Stimulated activated CD4-positive, alpha-beta T cell treated with anti-CD3 and anti-CD28 coated beads, Interleukin-1b, Interleukin-23, amount 100 ng/mL, for 48 hours (primary cell): ENCODE measurements at regions not wholly inside any gene's neighbourhood (a gene's known extent, or its start where the extent isn't known, plus 50 kb on each side); places are given as distances from the start of the nearest gene placed in this dataset.
"Not testable (repeated sequence)": the region's sequence is repeated elsewhere in the genome, so short reads cannot be mapped to it uniquely, and the experiment has no call there.

Source experiments
- DNase-seq: peaks from one replicate; pipeline ENCODE4 v3.0.0-alpha.2; 2020

GRCh38 chr2:234719116-234719716 is 222.3 kb upstream of the ARL4C start:
- DNase-seq = no peak

DNA sequence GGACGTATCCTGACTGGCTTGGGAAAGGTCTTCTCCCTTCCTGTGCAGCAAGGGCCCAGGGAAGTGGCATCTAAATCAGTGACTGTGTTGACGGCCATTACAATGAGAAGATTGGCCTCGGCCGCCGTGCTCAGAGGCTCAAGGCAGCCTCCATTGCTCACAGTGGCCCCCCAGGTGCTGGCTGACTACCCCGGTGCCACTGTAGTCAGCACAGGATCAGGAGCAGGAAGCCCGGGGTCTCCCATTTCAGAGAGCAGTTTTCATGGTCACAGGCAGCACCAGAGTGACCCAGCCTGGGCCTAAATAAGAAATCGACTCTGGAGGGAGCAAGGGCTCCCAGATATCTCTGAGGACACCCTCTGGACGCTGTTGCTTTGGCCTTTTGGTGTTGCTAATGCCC is 219.4 kb upstream of the ARL4C start:
- DNase-seq = no peak

DNA sequence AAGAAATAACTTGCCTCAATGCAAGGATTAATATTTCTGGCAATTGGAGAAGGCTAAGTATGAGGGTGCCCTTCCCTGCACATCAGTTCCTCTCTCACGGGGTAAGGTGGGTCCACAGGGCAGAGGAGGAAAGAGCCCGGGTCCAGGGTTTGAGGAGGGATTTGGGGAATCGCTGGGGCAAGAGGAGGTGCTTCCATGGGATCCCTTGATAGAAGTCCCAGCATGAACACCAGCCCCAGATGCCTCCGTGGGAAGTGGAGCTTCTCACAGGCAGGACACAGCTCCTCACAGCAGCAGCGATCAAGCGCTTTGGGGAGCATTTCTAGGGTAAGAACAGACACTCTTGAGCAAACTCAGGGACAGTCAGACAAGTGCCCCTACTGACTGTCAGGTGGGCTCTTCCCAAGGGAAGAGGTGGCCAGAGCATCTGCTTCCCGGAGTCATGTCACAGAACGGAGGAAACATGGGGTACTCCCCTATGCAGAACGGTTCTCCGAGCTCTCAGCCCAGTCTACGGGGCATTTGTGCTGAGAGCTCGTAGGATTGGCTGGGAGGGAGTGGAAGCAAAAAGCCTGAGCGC is 218.9 kb upstream of the ARL4C start:
- no peak for DNase-seq

DNA sequence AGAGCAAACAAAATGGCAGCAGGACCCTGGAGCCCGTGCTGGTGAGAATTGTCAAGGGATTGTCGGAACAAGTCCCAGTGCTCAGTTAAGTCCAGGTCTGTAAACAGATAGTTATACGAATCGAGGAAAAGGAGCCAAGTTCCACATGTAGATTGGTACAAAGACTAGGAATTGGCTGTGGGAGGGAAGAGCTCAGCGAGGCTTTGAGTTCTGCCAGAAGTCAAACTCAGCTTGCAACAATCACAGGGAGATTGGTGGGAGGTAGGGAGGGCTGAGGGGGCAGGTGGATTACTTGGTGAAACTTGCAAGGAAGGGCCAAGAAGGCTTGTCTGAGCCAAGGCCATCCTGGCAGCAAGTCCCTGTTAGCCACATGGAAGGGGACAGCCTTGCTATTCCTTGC is 217.8 kb upstream of the ARL4C start:
- DNase-seq = no peak

- no peak for DNase-seq
Observed at GRCh38 chr2:234712421-234712935, 215.6 kb upstream of the ARL4C start.

GRCh38 chr2:234711308-234711707 is 214.4 kb upstream of the ARL4C start:
- no peak for DNase-seq

GRCh38 chr2:234710587-234710986 is 213.7 kb upstream of the ARL4C start:
- no peak for DNase-seq

DNA sequence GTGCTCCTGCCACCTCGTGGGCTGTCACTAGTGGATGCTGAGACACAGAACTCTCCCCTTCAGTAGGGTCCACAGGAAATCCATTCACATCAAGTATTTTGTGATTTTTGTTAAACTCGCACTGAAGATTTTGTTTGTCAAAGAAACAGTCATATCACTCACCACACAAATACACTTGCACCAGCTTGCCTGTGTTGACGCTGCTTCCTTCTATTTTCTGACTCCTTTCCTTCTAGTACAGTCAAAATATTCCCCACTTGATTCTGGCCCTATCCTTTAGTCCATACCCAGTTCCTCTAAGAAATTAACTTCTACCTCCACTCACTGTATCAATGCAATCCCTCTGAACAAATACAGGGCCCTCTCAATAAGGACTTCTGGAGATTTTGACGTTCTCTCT is 213.2 kb upstream of the ARL4C start:
- DNase-seq = no peak

DNA sequence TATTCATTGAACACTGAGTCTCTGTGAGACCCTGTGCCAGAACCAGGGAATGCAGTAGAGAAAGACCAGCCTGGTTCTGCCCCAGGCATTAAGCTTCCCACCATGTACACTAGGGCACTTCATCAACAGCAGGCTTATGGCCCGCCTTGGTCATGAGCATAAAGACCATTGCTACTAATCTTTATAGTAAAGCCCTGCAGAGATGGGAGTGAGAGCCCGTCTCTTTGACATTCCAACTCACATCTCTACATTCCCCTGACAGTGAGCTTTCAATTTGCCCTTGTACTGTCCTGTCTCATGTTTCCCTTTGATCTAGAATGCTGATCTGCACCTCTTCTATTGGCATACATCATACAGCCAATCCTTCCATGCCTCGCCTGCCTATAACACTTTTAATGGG is 211.8 kb upstream of the ARL4C start:
- DNase-seq = no peak

GRCh38 chr2:234708091-234708683 is 211.3 kb upstream of the ARL4C start:
- no peak for DNase-seq

GRCh38 chr2:234706086-234706485 is 209.2 kb upstream of the ARL4C start:
- DNase-seq = no peak

- peak; percentile 6 for DNase-seq
Observed at GRCh38 chr2:234705108-234705507, 208.2 kb upstream of the ARL4C start.

DNA sequence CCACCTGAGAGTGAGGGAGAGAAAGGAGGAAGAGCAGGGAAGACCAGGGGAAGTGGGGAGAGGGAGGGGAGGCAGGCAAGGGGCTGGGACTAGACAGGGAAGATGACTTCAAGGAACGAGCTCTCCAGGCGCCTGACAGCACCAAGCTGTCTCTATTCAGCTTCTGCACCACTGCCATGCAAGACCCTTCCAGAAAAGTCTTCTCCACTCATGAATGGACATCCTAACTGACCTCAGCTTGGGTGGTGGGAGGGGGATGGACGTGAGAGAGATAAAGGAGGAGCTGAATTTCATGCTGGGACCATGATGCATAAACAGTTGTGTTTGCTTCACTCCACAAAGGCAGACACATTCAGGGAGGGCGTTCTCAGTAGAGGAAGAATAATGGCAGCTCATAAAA is 206.4 kb upstream of the ARL4C start:
- no peak for DNase-seq

DNA sequence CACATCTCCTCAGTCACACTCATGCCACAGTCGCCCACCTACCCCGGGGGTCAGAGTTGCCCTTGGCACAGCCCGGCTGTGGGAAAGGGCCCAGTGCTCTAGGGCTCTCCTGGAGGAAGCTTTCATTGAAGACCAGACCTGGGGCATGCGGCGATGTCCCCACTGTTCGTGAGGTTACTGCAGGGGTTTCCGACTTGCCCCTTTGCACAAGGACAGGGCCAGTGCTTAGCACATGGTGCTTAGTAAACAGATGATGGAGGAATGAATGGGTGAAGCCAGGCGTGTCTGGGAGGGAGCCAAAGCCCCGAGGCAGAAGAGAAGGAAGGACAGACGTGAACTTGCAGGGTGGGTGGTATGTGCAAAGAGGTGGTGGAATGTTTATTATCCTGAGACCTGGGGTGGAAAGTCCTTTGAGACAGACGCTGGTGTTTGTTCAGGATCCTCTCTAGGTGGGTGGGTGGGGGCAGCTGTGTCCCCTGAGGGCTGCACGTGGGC is 205.9 kb upstream of the ARL4C start:
- DNase-seq = no peak

DNA sequence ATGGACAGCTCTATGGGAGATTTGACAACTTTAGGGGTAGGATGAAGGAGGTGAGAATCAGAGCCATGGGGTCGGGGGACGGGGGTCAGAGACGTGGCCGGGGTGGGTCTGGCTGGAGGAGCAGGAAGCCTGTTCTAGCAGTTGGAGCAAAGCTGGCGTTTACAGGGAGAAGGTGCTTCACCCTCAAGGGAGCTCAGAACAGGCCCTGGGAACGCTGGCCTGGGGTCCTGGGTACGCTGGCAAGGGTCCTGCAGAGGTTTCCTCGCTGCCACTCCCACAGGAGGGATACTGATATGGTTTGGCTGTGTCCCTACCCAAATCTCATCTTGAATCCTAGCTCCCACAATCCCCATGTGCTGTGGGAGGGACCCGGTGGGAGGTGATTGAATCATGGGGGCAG is 205.0 kb upstream of the ARL4C start:
- DNase-seq = no peak

DNA sequence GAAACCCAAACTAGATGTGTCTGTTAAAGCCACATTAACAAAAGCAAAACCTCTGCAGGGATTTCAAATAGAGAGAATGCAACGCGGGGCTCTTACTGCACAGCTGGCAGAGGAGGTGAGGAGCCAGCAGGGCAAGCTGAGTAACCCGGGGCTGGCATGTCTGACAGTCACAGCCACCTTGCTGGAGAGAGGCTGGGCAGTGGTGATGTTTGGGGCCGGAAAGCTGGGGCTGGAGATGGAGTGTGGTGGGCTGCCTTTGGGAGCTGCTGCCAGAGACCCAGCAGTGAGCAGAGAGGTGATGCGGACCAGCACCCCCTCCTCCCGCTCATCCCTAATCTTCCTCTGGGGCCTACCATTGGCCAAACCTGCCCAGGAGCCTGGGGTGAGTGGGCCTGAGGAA is 204.5 kb upstream of the ARL4C start:
- no peak for DNase-seq

- no peak for DNase-seq
Observed at GRCh38 chr2:234699456-234699855, 202.6 kb upstream of the ARL4C start.

DNA sequence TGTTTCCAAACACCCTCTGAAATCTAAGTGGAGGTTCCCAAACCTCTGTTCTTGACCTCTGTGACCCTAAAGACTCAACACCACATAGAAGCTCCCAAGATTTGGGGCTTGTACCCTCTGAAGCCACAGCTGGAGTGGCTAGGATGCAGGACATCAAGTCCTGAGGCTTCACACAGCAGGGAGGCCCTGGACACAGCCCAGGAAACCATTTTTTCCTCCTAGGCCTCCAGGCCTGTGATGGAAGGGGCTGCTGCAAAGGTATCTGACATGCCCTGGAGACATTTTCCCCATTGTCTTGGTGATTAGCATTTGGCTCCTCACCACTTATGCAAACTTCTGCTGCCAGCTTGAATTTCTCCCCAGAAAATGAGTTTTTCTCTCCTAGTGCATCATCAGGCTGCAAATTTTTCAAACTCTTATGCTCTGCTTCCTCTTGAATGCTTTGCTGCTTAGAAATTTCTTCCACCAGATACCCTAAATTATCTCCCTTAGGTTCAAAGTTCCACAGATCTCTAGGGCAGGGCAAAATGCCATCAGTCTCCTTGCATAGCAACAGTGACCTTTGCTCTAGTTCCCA is 200.5 kb upstream of the ARL4C start:
- not testable (repeated sequence) for DNase-seq

GRCh38 chr2:234695981-234696380 is 199.1 kb upstream of the ARL4C start:
- DNase-seq = no peak

- DNase-seq = no peak
Observed at GRCh38 chr2:234694244-234695013, 197.5 kb upstream of the ARL4C start.

DNA sequence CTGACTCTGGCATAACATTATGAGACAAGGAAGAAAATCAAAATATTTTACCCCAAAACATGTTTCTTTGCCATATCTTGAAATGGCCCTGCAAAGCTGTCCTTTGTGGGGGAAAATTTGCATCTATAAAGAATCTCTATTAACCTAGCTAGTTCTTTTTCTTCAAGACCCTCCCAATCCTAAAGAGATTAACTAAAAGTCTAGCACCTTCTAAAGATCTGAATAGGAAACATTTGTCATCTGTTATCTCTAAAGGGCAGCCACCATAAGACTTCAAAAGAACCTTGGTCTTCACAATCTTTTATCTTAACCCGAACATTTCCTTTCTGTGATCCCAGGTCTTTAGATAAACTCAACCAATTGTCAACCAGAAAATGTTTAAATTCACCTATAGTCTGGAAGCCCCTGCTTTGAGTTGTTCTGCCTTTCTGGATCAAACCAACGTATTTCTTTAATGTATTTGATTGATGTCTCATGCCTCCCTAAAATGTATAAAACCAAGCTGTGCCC is 196.9 kb upstream of the ARL4C start:
- not testable (repeated sequence) for DNase-seq

DNA sequence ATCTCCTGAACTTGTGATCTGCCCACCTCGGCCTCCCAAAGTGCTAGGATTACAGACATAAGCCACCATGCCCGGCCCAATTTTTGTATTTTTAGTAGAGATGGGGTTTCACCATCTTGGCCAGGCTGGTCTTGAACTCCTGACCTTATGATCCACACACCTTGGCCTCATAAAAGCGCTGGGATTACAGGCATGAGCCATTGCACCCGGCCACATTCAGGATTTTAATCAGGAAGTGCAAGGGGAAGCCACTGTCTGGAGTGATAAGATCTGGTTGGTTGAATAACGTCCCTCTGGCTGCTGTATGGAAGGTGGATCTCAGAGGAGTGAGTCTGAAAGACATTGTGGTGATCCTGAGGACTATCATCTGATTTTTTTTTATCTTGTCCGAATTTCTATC is 196.3 kb upstream of the ARL4C start:
- DNase-seq = not testable (repeated sequence)
